ENCODE measurements at regions not wholly inside any gene's neighbourhood (a gene's known extent, or its start where the extent isn't known, plus 50 kb on each side); places are given as distances from the start of the nearest gene placed in this dataset.

DNA sequence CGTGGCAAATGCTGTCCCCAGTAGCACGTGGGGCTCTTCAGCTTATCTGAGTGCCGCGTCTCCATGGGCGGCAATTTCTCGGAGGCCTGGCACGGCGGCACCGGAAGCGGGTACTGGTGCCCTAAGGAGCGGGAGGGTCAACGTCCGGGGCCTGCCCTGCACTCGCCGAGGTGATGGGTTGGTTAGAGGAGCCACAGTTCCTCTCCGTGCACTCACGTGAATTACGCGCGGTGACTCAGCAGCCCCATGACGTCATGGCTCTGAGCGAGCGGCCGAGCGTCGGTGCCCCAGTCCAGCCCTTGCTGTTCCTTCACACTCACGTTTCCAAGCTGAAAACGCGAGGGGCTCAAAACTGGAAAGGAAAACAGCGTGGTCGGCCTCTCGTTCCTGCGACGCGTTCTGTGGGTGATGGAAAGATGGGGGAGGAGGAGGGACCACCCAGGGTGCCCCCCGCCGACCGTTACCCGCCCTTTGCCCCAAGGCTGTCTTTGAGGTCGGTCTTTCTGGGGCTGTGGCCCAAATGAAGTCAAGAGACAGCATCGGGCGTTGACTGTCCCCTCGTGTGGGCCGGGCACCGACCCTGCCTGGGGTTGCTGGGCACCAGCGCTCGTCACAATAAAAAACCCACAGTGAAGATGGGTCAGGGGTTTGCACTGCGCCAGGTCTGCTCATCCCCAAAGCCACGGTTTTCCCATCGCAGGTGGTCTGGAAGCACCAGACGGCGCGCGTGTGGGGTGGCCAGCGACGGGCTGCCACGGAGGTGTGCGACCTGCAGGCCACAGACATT, 70.4 kb upstream of the CFAP46 start:
- H3K9me3 Mint-ChIP-seq = no peaks in the 10 kb centered on the region
- Histone ChIP-seq H3K79me2 (ENCODE audit: insufficient read depth, low read length) (no peaks in the 10 kb centered on the region), H2BK15ac (ENCODE audit: low read depth, low read length) (no peak overlapping the region), H3K23ac (ENCODE audit: insufficient read length, low read depth, low read length) (no peak overlapping the region), H3K14ac (ENCODE audit: insufficient read depth, low read length) (no peak overlapping the region), H3K27ac (ENCODE audit: insufficient read length, low read depth, low read length) (no peak overlapping the region), H2BK120ac (ENCODE audit: low read depth, low read length, poor library complexity, severe bottlenecking) (no peak overlapping the region), H2BK5ac (ENCODE audit: insufficient read length, low read length) (no peak overlapping the region), H3K27me3 (ENCODE audit: insufficient read depth, low read length) (no peaks in the 10 kb centered on the region), H3K23me2 (ENCODE audit: insufficient read length, low read depth, low read length, poor library complexity, severe bottlenecking) (no peaks in the 10 kb centered on the region), H3K9me3 (ENCODE audit: control insufficient read depth, low read depth, low read length) (no peaks in the 10 kb centered on the region), H4K8ac (replicated peaks; ENCODE audit: insufficient read length, low read depth, low read length) (no peak overlapping the region), H3K56ac (ENCODE audit: insufficient read length, low read depth, low read length) (no peak overlapping the region), H3K18ac (ENCODE audit: insufficient read length, low read depth, low read length) (no peak overlapping the region), H4K91ac (ENCODE audit: insufficient read length, low read depth, low read length) (no peak overlapping the region), H3K4ac (ENCODE audit: low read depth, low read length) (no peak overlapping the region), H3K4me2 (ENCODE audit: insufficient read depth, insufficient read length, low read length) (no peak overlapping the region), H2BK12ac (ENCODE audit: insufficient read length, low read depth, low read length) (no peak overlapping the region), H3K79me1 (ENCODE audit: insufficient read depth, low read depth, low read length, poor library complexity, severe bottlenecking) (no peaks in the 10 kb centered on the region), H4K20me1 (ENCODE audit: control insufficient read depth, insufficient read depth, insufficient read length) (no peaks in the 10 kb centered on the region), H3T11ph (ENCODE audit: low read length) (no peak overlapping the region), H4K5ac (ENCODE audit: insufficient read length, low read depth, low read length) (no peak overlapping the region), H3K4me1 (ENCODE audit: insufficient read depth, low read length) (no peaks in the 10 kb centered on the region), H2BK20ac (ENCODE audit: low read depth, low read length, poor library complexity, severe bottlenecking) (no peak overlapping the region), H3K9ac (ENCODE audit: extremely low read depth, insufficient read length, low read length) (no peak overlapping the region), H2AFZ (ENCODE audit: low read length) (no peak overlapping the region), H2AK5ac (ENCODE audit: insufficient read length, low read length) (no peak overlapping the region)
- DNase-seq = no peak
- WGBS (ENCODE audit: extremely low coverage, insufficient read length, low lambda C conversion rate) = no CpG with 5 or more reads among the region's 58 CpGs
- H3K4me1 Mint-ChIP-seq = no peaks in the 10 kb centered on the region
- peak overlapping the region in 1 of 3 experiments; percentile 26; a peak in 2 of 7 replicates for H3K27ac Mint-ChIP-seq
- no peaks in the 10 kb centered on the region for H3K27me3 Mint-ChIP-seq (ENCODE audit: low read depth)
- TF ChIP-seq, protein P1, sequence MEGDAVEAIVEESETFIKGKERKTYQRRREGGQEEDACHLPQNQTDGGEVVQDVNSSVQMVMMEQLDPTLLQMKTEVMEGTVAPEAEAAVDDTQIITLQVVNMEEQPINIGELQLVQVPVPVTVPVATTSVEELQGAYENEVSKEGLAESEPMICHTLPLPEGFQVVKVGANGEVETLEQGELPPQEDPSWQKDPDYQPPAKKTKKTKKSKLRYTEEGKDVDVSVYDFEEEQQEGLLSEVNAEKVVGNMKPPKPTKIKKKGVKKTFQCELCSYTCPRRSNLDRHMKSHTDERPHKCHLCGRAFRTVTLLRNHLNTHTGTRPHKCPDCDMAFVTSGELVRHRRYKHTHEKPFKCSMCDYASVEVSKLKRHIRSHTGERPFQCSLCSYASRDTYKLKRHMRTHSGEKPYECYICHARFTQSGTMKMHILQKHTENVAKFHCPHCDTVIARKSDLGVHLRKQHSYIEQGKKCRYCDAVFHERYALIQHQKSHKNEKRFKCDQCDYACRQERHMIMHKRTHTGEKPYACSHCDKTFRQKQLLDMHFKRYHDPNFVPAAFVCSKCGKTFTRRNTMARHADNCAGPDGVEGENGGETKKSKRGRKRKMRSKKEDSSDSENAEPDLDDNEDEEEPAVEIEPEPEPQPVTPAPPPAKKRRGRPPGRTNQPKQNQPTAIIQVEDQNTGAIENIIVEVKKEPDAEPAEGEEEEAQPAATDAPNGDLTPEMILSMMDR (conservative IDR thresholded peaks at IDR 0.05) = no peak
- H3K36me3 Mint-ChIP-seq (ENCODE audit: insufficient read depth in 1 of 3, low read depth in 3 of 3) = no peaks in the 10 kb centered on the region
- no peak overlapping the region for H3K4me3 Mint-ChIP-seq

Measured in H9 (cell line).